Psoas muscle (tissue), 7 donors: ENCODE measurements at regions not wholly inside any gene's neighbourhood (a gene's known extent, or its start where the extent isn't known, plus 50 kb on each side); places are given as distances from the start of the nearest gene placed in this dataset.

Experiments
- ATAC-seq, 4 donors: fragments of 200-7000 bp; cut with Tn5 transposase; one replicate each; pipeline ENCODE4 v1.9.1; 2020; ENCODE audit warnings: moderate library complexity in 3 of 4, mild to moderate bottlenecking in 2 of 4
- DNase-seq, 2 donors: peaks; one replicate each; pipeline ENCODE4 v3.0.0-alpha.2; 2020
- H3K27ac ChIP-seq: fragments of 200-600 bp; one replicate; pipeline ENCODE4 v1.8.0; 2022
- H3K27me3 ChIP-seq, 3 donors: fragments of 200-600 bp in 1 of 3; one replicate each; pipeline versions ENCODE4 v1.6.1 to v1.8.0; 2013 to 2022; ENCODE audit warnings: low read length in 2 of 3, mild to moderate bottlenecking in 2 of 3, moderate library complexity in 1 of 3; ENCODE audit not compliant: insufficient read depth in 3 of 3
- H3K36me3 ChIP-seq, 2 donors: fragments of 200-600 bp in 1 of 2; one replicate each; pipeline versions ENCODE4 v1.6.1 to v1.8.0; 2013 to 2022; ENCODE audit warnings: low read depth in 1 of 2, mild to moderate bottlenecking in 1 of 2, moderate library complexity in 1 of 2; ENCODE audit not compliant: insufficient read depth in 1 of 2
- H3K4me1 ChIP-seq: fragments of 200-600 bp; one replicate; pipeline ENCODE4 v1.8.0; 2022
- H3K4me3 ChIP-seq: fragments of 200-600 bp; one replicate; pipeline ENCODE4 v1.8.0; 2022; ENCODE audit warnings: mild to moderate bottlenecking
- H3K9me3 ChIP-seq: fragments of 200-600 bp; one replicate; pipeline ENCODE4 v1.8.0; 2022
- CTCF ChIP-seq: fragments of 200-600 bp; IDR thresholded peaks from one replicate; pipeline ENCODE4 v1.8.0; 2022; ENCODE audit warnings: antibody characterized with exemption
- WGBS, 3 donors: extraction: QIAGEN DNeasy Blood & Tissue Kit; methylation state at CpG; one replicate each; pipeline versions ENCODE4 v1.1.6 to v1.1.7; 2013; 5-methylcytosine and 5-hydroxymethylcytosine counted together
- intact Hi-C, 2 donors: fragments of 100-400 bp; cut with DNase I; formaldehyde crosslinking; loops; one replicate each; pipeline versions ENCODE4 v1.11.0 to v1.14.2; 2022
- donor health status: healthy with polysubstance abuse.
- donor health status: DM: no; HTN: no; CAD: no; lungs with moderate emphysema.
- donor health status: Bipolar disorder and iron deficiency.
- donor health status: healthy.
- donor health status: DM: yes; HTN: yes; CAD: no.
- donor health status: DM: no; HTN: no; CAD: no.
- donor health status: DM: yes; HTN: yes; CAD: no.

GRCh38 chr9:78443946-78444345 lies 147.0 kb downstream of the PSAT1 start:
- ATAC-seq = no peak

GRCh38 chr9:78448960-78449673 lies 152.2 kb downstream of the PSAT1 start:
- intact Hi-C loops = no loop called here
- no peaks in the 10 kb centered on the region for H3K36me3 ChIP-seq
- WGBS, 3 donors = 89 to 92% (median 92%) methylated on average over 8 of the region's 8 CpGs
- TF ChIP-seq CTCF = no peak
- no peak overlapping the region for H3K27ac ChIP-seq
- no peak for DNase-seq
- H3K9me3 ChIP-seq = no peaks in the 10 kb centered on the region
- no peaks in the 10 kb centered on the region for H3K4me1 ChIP-seq
- H3K4me3 ChIP-seq = no peak overlapping the region
- ATAC-seq = no peak
- no peaks in the 10 kb centered on the region for H3K27me3 ChIP-seq

More at GRCh38 chr9:78443946-78444345, 147.0 kb downstream of the PSAT1 start:
- WGBS, 3 donors = 67 to 73% (median 73%) methylated on average over 7 of the region's 7 CpGs
- Histone ChIP-seq H3K36me3 (no peaks in the 10 kb centered on the region), H3K27me3 (no peaks in the 10 kb centered on the region), H3K27ac (no peak overlapping the region), H3K4me3 (no peak overlapping the region), H3K9me3 (no peaks in the 10 kb centered on the region), H3K4me1 (no peaks in the 10 kb centered on the region)
- DNase-seq = peak in 1 of 2 donors; percentile 17
- intact Hi-C loops = no loop called here
- TF ChIP-seq CTCF = no peak

- no peak overlapping the region for H3K27ac ChIP-seq
- ATAC-seq (no peak), DNase-seq (no peak)
- no peaks in the 10 kb centered on the region for H3K27me3 ChIP-seq
- TF ChIP-seq CTCF = no peak
- H3K4me1 ChIP-seq = no peaks in the 10 kb centered on the region
- no peaks in the 10 kb centered on the region for H3K36me3 ChIP-seq
- H3K4me3 ChIP-seq = no peak overlapping the region
- WGBS, 3 donors = 82 to 92% (median 87%) methylated on average over 7 of the region's 7 CpGs
- intact Hi-C loops = no loop called here
- H3K9me3 ChIP-seq = no peaks in the 10 kb centered on the region
Observed at GRCh38 chr9:78453450-78453849, 156.5 kb downstream of the PSAT1 start.

- no peak for ATAC-seq
- intact Hi-C loops = no loop called here
- H3K27me3 ChIP-seq = peaks cover 0 to under 1% (median 0%) of the 10 kb centered on the region in 3 donors
- no peak for TF ChIP-seq CTCF
- no peak overlapping the region for H3K4me3 ChIP-seq
- no peaks in the 10 kb centered on the region for H3K9me3 ChIP-seq
- H3K36me3 ChIP-seq = no peaks in the 10 kb centered on the region
- DNase-seq = no peak
- WGBS, 3 donors = 81 to 89% (median 86%) methylated on average over 2 of the region's 2 CpGs
- H3K27ac ChIP-seq = no peak overlapping the region
- no peaks in the 10 kb centered on the region for H3K4me1 ChIP-seq
Observed at GRCh38 chr9:78462611-78463010, 165.7 kb downstream of the PSAT1 start.

- intact Hi-C loops = no loop called here
- Histone ChIP-seq H3K27me3 (peaks cover 0 to 4% (median 0%) of the 10 kb centered on the region in 3 donors), H3K4me1 (no peaks in the 10 kb centered on the region), H3K9me3 (no peaks in the 10 kb centered on the region), H3K27ac (no peak overlapping the region), H3K36me3 (no peaks in the 10 kb centered on the region), H3K4me3 (no peak overlapping the region)
- DNase-seq (no peak), ATAC-seq (no peak)
- WGBS, 3 donors = 59 to 73% (median 60%) methylated on average over 3 of the region's 3 CpGs
- no peak for TF ChIP-seq CTCF
Observed at GRCh38 chr9:78463750-78464149, 166.8 kb downstream of the PSAT1 start.
